ENCODE measurements at regions not wholly inside any gene's neighbourhood (a gene's known extent, or its start where the extent isn't known, plus 50 kb on each side); places are given as distances from the start of the nearest gene placed in this dataset.
"Not testable (repeated sequence)": the region's sequence is repeated elsewhere in the genome, so short reads cannot be mapped to it uniquely, and the experiment has no call there.

DNA sequence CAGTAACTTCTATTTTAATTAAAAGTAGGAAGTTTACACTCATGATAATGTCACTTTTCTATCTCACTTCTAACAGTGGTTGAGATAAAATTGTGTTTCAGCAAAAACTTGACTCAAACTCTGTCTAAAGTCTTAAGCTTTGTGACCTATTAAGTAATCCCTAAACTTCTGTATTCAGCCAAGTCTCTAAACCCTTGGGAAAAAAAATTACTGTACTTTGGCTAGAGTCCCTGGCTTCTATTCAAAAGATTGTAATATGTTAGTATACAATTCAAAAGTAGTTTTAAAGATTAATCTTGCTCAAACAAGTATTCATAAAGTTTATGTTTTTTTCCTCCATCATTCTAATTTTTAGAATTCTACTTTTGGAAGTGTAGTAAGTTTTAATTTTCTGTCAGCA is 1248.8 kb downstream of the UQCRFS1 start:
- no peak overlapping the region for H2AFZ ChIP-seq (ENCODE audit: low read length)
- TF ChIP-seq, protein P1, sequence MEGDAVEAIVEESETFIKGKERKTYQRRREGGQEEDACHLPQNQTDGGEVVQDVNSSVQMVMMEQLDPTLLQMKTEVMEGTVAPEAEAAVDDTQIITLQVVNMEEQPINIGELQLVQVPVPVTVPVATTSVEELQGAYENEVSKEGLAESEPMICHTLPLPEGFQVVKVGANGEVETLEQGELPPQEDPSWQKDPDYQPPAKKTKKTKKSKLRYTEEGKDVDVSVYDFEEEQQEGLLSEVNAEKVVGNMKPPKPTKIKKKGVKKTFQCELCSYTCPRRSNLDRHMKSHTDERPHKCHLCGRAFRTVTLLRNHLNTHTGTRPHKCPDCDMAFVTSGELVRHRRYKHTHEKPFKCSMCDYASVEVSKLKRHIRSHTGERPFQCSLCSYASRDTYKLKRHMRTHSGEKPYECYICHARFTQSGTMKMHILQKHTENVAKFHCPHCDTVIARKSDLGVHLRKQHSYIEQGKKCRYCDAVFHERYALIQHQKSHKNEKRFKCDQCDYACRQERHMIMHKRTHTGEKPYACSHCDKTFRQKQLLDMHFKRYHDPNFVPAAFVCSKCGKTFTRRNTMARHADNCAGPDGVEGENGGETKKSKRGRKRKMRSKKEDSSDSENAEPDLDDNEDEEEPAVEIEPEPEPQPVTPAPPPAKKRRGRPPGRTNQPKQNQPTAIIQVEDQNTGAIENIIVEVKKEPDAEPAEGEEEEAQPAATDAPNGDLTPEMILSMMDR (conservative IDR thresholded peaks at IDR 0.05; ENCODE audit: low read length), result no peak
- TF ChIP-seq EZH2phosphoT487 (IDR thresholded peaks at IDR 0.05; ENCODE audit: borderline replicate concordance), result no peak
- H3K9me3 ChIP-seq (ENCODE audit: insufficient read depth, low read depth, low read length), result no peaks in the 10 kb centered on the region
- H3K4me1 ChIP-seq (ENCODE audit: insufficient read depth, low read length, poor library complexity, severe bottlenecking), result no peaks in the 10 kb centered on the region
- H3K9me2 ChIP-seq (replicated peaks; ENCODE audit: low read depth, low read length), result no peaks in the 10 kb centered on the region
- H4K20me1 ChIP-seq (ENCODE audit: insufficient read depth, low read length, poor library complexity, severe bottlenecking), result no peaks in the 10 kb centered on the region
- no peak overlapping the region for H3K4me2 ChIP-seq (ENCODE audit: low read depth, low read length, poor library complexity, severe bottlenecking)
- no peaks in the 10 kb centered on the region for H3F3A ChIP-seq (ENCODE audit: low read depth)
- H3K9ac ChIP-seq (ENCODE audit: low read depth, low read length, poor library complexity, severe bottlenecking), result no peak overlapping the region
- no peaks in the 10 kb centered on the region for H3K79me2 ChIP-seq (ENCODE audit: insufficient read depth, low read length)
- H3K4me3 ChIP-seq (ENCODE audit: low read length, poor library complexity, severe bottlenecking), result no peak overlapping the region
- H3K36me3 ChIP-seq (ENCODE audit: insufficient read depth, low read length), result no peaks in the 10 kb centered on the region
- no peaks in the 10 kb centered on the region for H3K27me3 ChIP-seq (ENCODE audit: insufficient read depth, low read length, poor library complexity, severe bottlenecking)

DNA sequence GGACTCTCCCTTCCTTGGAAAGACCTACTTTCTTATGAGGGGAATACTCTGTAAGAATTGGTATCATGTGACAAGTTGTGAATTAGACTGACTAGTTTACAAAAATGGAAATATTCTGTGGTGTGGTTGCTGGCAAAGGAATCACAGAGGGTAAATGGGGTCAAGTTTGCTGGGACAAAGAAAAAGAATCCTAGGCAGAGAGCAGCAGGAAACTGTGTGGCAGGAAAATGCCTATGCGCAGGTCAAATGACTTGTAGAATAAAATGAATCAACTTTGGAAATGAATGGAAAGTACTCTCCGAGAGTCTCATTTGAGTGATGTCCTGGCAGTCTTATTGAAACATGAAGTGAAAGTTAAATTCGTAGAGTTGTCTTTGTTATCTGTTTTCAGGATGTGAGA is 1250.7 kb downstream of the UQCRFS1 start:
- Histone ChIP-seq H3F3A (ENCODE audit: low read depth) (no peaks in the 10 kb centered on the region), H3K4me2 (ENCODE audit: low read depth, low read length, poor library complexity, severe bottlenecking) (no peak overlapping the region), H3K9me3 (ENCODE audit: insufficient read depth, low read depth, low read length) (no peaks in the 10 kb centered on the region), H3K27me3 (ENCODE audit: insufficient read depth, low read length, poor library complexity, severe bottlenecking) (no peaks in the 10 kb centered on the region), H3K9me2 (replicated peaks; ENCODE audit: low read depth, low read length) (no peaks in the 10 kb centered on the region), H3K36me3 (ENCODE audit: insufficient read depth, low read length) (no peaks in the 10 kb centered on the region), H3K4me1 (ENCODE audit: insufficient read depth, low read length, poor library complexity, severe bottlenecking) (no peaks in the 10 kb centered on the region), H3K79me2 (ENCODE audit: insufficient read depth, low read length) (no peaks in the 10 kb centered on the region), H2AFZ (ENCODE audit: low read length) (no peak overlapping the region), H3K9ac (ENCODE audit: low read depth, low read length, poor library complexity, severe bottlenecking) (no peak overlapping the region), H3K4me3 (ENCODE audit: low read length, poor library complexity, severe bottlenecking) (no peak overlapping the region), H4K20me1 (ENCODE audit: insufficient read depth, low read length, poor library complexity, severe bottlenecking) (no peaks in the 10 kb centered on the region)
- TF ChIP-seq EZH2phosphoT487 (IDR thresholded peaks at IDR 0.05; ENCODE audit: borderline replicate concordance), result no peak
- TF ChIP-seq, protein P1 (conservative IDR thresholded peaks at IDR 0.05; ENCODE audit: low read length), result no peak

DNA sequence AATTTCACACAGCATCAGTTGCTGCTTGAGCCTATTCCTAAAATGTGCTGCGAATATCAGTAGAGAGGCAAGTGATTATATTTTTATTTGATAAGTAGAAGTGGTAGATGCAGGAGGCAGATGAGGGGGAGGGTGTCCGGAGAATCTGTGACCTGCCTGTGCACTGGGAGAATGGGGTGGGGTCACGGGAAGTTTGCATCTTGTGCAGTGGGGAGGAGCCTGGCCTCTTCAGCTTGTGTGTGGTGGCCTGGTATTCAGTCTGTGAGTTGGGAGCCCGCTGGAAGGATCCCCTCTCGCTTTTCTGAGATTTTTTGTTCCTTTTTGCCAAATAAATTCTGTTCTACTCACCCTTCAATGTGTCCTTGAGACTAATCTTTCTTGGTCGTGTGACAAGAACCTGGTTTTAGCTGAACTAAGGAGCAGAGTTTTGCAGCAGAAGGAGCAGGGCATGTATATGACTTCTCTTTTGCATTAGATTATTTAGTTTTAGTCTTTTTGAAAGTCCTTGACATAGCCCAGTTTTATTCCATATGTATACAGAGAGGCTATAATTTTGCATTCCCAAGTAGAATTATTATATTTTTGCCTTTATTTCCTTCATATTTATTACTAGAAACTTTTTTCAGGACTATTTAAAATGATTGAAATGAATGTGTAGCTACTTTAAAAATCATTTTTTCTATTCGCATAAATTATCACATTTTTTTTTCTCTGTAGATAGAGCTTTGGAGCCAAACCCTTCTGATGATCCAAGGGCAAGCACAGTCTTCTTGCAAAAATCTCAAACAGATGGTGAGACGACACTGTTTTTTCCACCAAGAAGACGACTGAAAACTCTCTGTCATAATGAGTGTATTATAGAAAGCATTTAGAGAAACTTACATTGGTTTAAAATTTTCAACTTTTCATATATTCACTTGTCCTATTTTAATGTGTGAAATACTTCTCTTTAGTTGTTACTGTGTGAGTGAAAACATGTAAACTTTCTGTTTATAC is 1257.2 kb downstream of the UQCRFS1 start:
- no peaks in the 10 kb centered on the region for H3K4me1 ChIP-seq (ENCODE audit: insufficient read depth, low read length, poor library complexity, severe bottlenecking)
- no peaks in the 10 kb centered on the region for H3K27me3 ChIP-seq (ENCODE audit: insufficient read depth, low read length, poor library complexity, severe bottlenecking)
- no peaks in the 10 kb centered on the region for H3K9me2 ChIP-seq (replicated peaks; ENCODE audit: low read depth, low read length)
- no peaks in the 10 kb centered on the region for H3K9me3 ChIP-seq (ENCODE audit: insufficient read depth, low read depth, low read length)
- H2AFZ ChIP-seq (ENCODE audit: low read length), result no peak overlapping the region
- H3K9ac ChIP-seq (ENCODE audit: low read depth, low read length, poor library complexity, severe bottlenecking), result no peak overlapping the region
- no peak overlapping the region for H3K4me3 ChIP-seq (ENCODE audit: low read length, poor library complexity, severe bottlenecking)
- no peaks in the 10 kb centered on the region for H3K36me3 ChIP-seq (ENCODE audit: insufficient read depth, low read length)
- no peaks in the 10 kb centered on the region for H4K20me1 ChIP-seq (ENCODE audit: insufficient read depth, low read length, poor library complexity, severe bottlenecking)
- H3F3A ChIP-seq (ENCODE audit: low read depth), result no peaks in the 10 kb centered on the region
- TF ChIP-seq EZH2phosphoT487 (IDR thresholded peaks at IDR 0.05; ENCODE audit: borderline replicate concordance), result no peak
- TF ChIP-seq, protein P1 (conservative IDR thresholded peaks at IDR 0.05; ENCODE audit: low read length), result no peak
- H3K79me2 ChIP-seq (ENCODE audit: insufficient read depth, low read length), result no peaks in the 10 kb centered on the region
- H3K4me2 ChIP-seq (ENCODE audit: low read depth, low read length, poor library complexity, severe bottlenecking), result no peak overlapping the region

DNA sequence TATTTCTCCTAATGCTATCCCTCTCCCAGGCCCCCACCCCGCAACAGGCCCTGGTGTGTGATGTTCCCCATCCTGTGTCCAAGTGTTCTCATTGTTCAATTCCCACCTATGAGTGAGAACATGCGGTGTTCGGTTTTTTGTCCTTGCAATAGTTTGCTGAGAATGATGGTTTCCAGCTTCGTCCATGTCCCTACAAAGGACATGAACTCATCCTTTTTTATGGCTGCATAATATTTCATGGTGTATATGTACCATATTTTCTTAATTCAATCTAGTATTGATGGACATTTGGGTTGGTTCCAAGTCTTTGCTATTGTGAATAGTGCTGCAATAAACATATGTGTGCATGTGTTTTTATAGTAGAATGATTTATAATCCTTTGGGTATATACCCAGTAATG is 1270.3 kb downstream of the UQCRFS1 start:
- H3K4me2 ChIP-seq (ENCODE audit: low read depth, low read length, poor library complexity, severe bottlenecking); H3K4me3 ChIP-seq (ENCODE audit: low read length, poor library complexity, severe bottlenecking); H3K4me1 ChIP-seq (ENCODE audit: insufficient read depth, low read length, poor library complexity, severe bottlenecking); H3F3A ChIP-seq (ENCODE audit: low read depth); H4K20me1 ChIP-seq (ENCODE audit: insufficient read depth, low read length, poor library complexity, severe bottlenecking); H3K9ac ChIP-seq (ENCODE audit: low read depth, low read length, poor library complexity, severe bottlenecking); H3K27me3 ChIP-seq (ENCODE audit: insufficient read depth, low read length, poor library complexity, severe bottlenecking); H3K79me2 ChIP-seq (ENCODE audit: insufficient read depth, low read length); H3K9me2 ChIP-seq (replicated peaks; ENCODE audit: low read depth, low read length); H3K36me3 ChIP-seq (ENCODE audit: insufficient read depth, low read length); H3K9me3 ChIP-seq (ENCODE audit: insufficient read depth, low read depth, low read length); H2AFZ ChIP-seq (ENCODE audit: low read length): not testable (repeated sequence)

Data from Loucy (cell line).